ENCODE measurements at regions not wholly inside any gene's neighbourhood (a gene's known extent, or its start where the extent isn't known, plus 50 kb on each side); places are given as distances from the start of the nearest gene placed in this dataset.

- BruUV-seq (replicated peaks), result no TSS peak
- H3K4me3 Mint-ChIP-seq (ENCODE audit: unreplicated experiment), result no peak overlapping the region
- DNase-seq (ENCODE audit: unreplicated experiment), result no peak
- no peaks in the 10 kb centered on the region for H3K36me3 Mint-ChIP-seq (ENCODE audit: insufficient read depth, unreplicated experiment)
- H3K27ac Mint-ChIP-seq (ENCODE audit: low read depth, unreplicated experiment), result no peak overlapping the region
- H3K4me1 Mint-ChIP-seq (ENCODE audit: insufficient read depth, unreplicated experiment), result peaks cover 8% of the 10 kb centered on the region
- intact Hi-C loops (cut with micrococcal nuclease), result no loop called here
- H3K27me3 Mint-ChIP-seq (ENCODE audit: insufficient read depth, unreplicated experiment), result no peaks in the 10 kb centered on the region
- ChIA-PET CTCF (interaction anchor here (1.1 kb wide), 1 partner anchor 7 kb away, joined by 3 read pairs; no protein-coding TSS in a partner anchor), POLR2A (no interaction called here)
- TF ChIP-seq CTCF (IDR thresholded peaks at IDR 0.05; ENCODE audit: unreplicated experiment), result no peak
- no peaks in the 10 kb centered on the region for H3K9me3 Mint-ChIP-seq (ENCODE audit: unreplicated experiment)
Measured at GRCh38 chr13:74324338-74324737, 190.1 kb upstream of the KLF12 start.

- no TSS peak for BruUV-seq (replicated peaks)
- ChIA-PET CTCF (no interaction called here), POLR2A (no interaction called here)
- Mint-ChIP-seq H3K9me3 (ENCODE audit: unreplicated experiment) (no peaks in the 10 kb centered on the region), H3K27ac (ENCODE audit: low read depth, unreplicated experiment) (no peak overlapping the region), H3K27me3 (ENCODE audit: insufficient read depth, unreplicated experiment) (no peaks in the 10 kb centered on the region), H3K4me1 (ENCODE audit: insufficient read depth, unreplicated experiment) (peaks cover 8% of the 10 kb centered on the region), H3K36me3 (ENCODE audit: insufficient read depth, unreplicated experiment) (no peaks in the 10 kb centered on the region), H3K4me3 (ENCODE audit: unreplicated experiment) (no peak overlapping the region)
- no peak for TF ChIP-seq CTCF (IDR thresholded peaks at IDR 0.05; ENCODE audit: unreplicated experiment)
- intact Hi-C loops (cut with micrococcal nuclease), result no loop called here
- no peak for DNase-seq (ENCODE audit: unreplicated experiment)
Measured at GRCh38 chr13:74322562-74322961, 188.4 kb upstream of the KLF12 start.

GRCh38 chr13:74320282-74320681 lies 186.1 kb upstream of the KLF12 start:
- Mint-ChIP-seq H3K4me3 (ENCODE audit: unreplicated experiment) (no peak overlapping the region), H3K27me3 (ENCODE audit: insufficient read depth, unreplicated experiment) (no peaks in the 10 kb centered on the region), H3K4me1 (ENCODE audit: insufficient read depth, unreplicated experiment) (peaks cover 8% of the 10 kb centered on the region), H3K27ac (ENCODE audit: low read depth, unreplicated experiment) (no peak overlapping the region), H3K36me3 (ENCODE audit: insufficient read depth, unreplicated experiment) (no peaks in the 10 kb centered on the region), H3K9me3 (ENCODE audit: unreplicated experiment) (no peaks in the 10 kb centered on the region)
- POLR2A ChIA-PET, result no interaction called here
- intact Hi-C loops (cut with micrococcal nuclease), result no loop called here
- no TSS peak for BruUV-seq (replicated peaks)
- CTCF ChIA-PET, result no interaction called here
- DNase-seq (ENCODE audit: unreplicated experiment), result no peak
- no peak for TF ChIP-seq CTCF (IDR thresholded peaks at IDR 0.05; ENCODE audit: unreplicated experiment)

GRCh38 chr13:74316547-74316946 lies 182.3 kb upstream of the KLF12 start:
- Mint-ChIP-seq H3K27ac (ENCODE audit: low read depth, unreplicated experiment) (no peak overlapping the region), H3K4me3 (ENCODE audit: unreplicated experiment) (no peak overlapping the region), H3K27me3 (ENCODE audit: insufficient read depth, unreplicated experiment) (no peaks in the 10 kb centered on the region), H3K9me3 (ENCODE audit: unreplicated experiment) (no peaks in the 10 kb centered on the region), H3K4me1 (ENCODE audit: insufficient read depth, unreplicated experiment) (no peaks in the 10 kb centered on the region), H3K36me3 (ENCODE audit: insufficient read depth, unreplicated experiment) (no peaks in the 10 kb centered on the region)
- no peak for TF ChIP-seq CTCF (IDR thresholded peaks at IDR 0.05; ENCODE audit: unreplicated experiment)
- ChIA-PET POLR2A (interaction anchor here (0.6 kb wide), 1 partner anchor 17 kb away, joined by 3 read pairs; no protein-coding TSS in a partner anchor), CTCF (interaction anchor here (0.7 kb wide), 1 partner anchor 8 kb away, joined by 3 read pairs; no protein-coding TSS in a partner anchor)
- no TSS peak for BruUV-seq (replicated peaks)
- DNase-seq (ENCODE audit: unreplicated experiment), result no peak
- intact Hi-C loops (cut with micrococcal nuclease), result no loop called here
